WTC11 (cell line): ENCODE measurements at regions not wholly inside any gene's neighbourhood (a gene's known extent, or its start where the extent isn't known, plus 50 kb on each side); places are given as distances from the start of the nearest gene placed in this dataset.
A peak's percentile ranks its signal among the peaks of the same experiment; 100 is the strongest.

ENCODE experiments used
- ATAC-seq: fragments of 200-7000 bp; cut with Tn5 transposase; 2 replicates; pipeline ENCODE4 v1.10.0; 2021; ENCODE audit warnings: mild to moderate bottlenecking, moderate library complexity
- CTCF ChIA-PET: fragments of 300-600 bp; sonication (Branson Sonifier 250); formaldehyde crosslinking; loops from one replicate; lab custom pipeline; 2021; ENCODE audit warnings: antibody characterized with exemption; lab: Charles Lee
- POLR2A ChIA-PET: fragments of 350-600 bp; sonication (Branson Sonifier 250); formaldehyde crosslinking; loops from one replicate; lab custom pipeline; 2021; ENCODE audit warnings: antibody characterized with exemption; lab: Charles Lee
- DNase-seq: peaks from one replicate; pipeline ENCODE4 v3.0.0; 2021; ENCODE audit warnings: low spot score
- H3K27ac Mint-ChIP-seq: 2 replicates; pipeline ENCODE4 v1.8.0; 2021; ENCODE audit warnings: mixed read lengths
- H3K27me3 Mint-ChIP-seq: 2 replicates; pipeline ENCODE4 v1.8.0; 2021; ENCODE audit warnings: low read depth, mild to moderate bottlenecking, moderate library complexity, mixed read lengths
- H3K36me3 Mint-ChIP-seq: 2 replicates; pipeline ENCODE4 v1.8.0; 2021; ENCODE audit warnings: mixed read lengths
- H3K4me1 Mint-ChIP-seq: 2 replicates; pipeline ENCODE4 v1.8.0; 2022; ENCODE audit warnings: mixed read lengths
- H3K4me3 Mint-ChIP-seq: 2 replicates; pipeline ENCODE4 v1.8.0; 2021; ENCODE audit warnings: mild to moderate bottlenecking, moderate library complexity, mixed read lengths
- H3K9me3 Mint-ChIP-seq: 2 replicates; pipeline ENCODE4 v1.8.0; 2021; ENCODE audit warnings: mixed read lengths
- AR ChIP-seq: fragments of 250-450 bp; sonication (Bioruptor Pico); IDR thresholded peaks from 2 replicates; pipeline ENCODE4 v1.9.0; 2021; ENCODE audit warnings: mild to moderate bottlenecking
- ARID4B ChIP-seq: sonication (generic); formaldehyde crosslinking; IDR thresholded peaks from 2 replicates; pipeline ENCODE4 v1.8.0; 2023; ENCODE audit warnings: missing genetic modification reagents, mild to moderate bottlenecking, borderline replicate concordance
- CBFB ChIP-seq: sonication (generic); formaldehyde crosslinking; IDR thresholded peaks from 2 replicates; pipeline ENCODE4 v1.8.1; 2022; ENCODE audit warnings: mild to moderate bottlenecking, low read depth, missing genetic modification reagents
- CDX4 ChIP-seq: fragments of 250-450 bp; sonication (Bioruptor Pico); IDR thresholded peaks from 2 replicates; pipeline ENCODE4 v1.9.0; 2021; ENCODE audit warnings: moderate library complexity, mild to moderate bottlenecking, inconsistent platforms, borderline replicate concordance
- E2F1 ChIP-seq: sonication (generic); formaldehyde crosslinking; IDR thresholded peaks from 2 replicates; pipeline ENCODE4 v1.8.0; 2022; ENCODE audit warnings: mild to moderate bottlenecking, missing genetic modification reagents
- E2F5 ChIP-seq: sonication (generic); formaldehyde crosslinking; IDR thresholded peaks from 2 replicates; pipeline ENCODE4 v1.8.1; 2022; ENCODE audit warnings: mild to moderate bottlenecking, moderate library complexity, missing genetic modification reagents
- FOXP1 ChIP-seq: sonication (generic); formaldehyde crosslinking; IDR thresholded peaks from 2 replicates; pipeline ENCODE4 v1.8.0; 2022; ENCODE audit warnings: missing genetic modification reagents, mild to moderate bottlenecking, moderate library complexity, borderline replicate concordance
- GTF2I ChIP-seq: fragments of 250-450 bp; sonication (Bioruptor Pico); conservative IDR thresholded peaks from 2 replicates; pipeline ENCODE4 v1.4.0; 2021; ENCODE audit warnings: mild to moderate bottlenecking
- HMGA2 ChIP-seq: fragments of 250-450 bp; sonication (Bioruptor Pico); IDR thresholded peaks from 2 replicates; pipeline ENCODE4 v1.4.0; 2021; ENCODE audit warnings: mild to moderate bottlenecking, moderate library complexity
- IRF2 ChIP-seq: sonication (generic); formaldehyde crosslinking; IDR thresholded peaks from 2 replicates; pipeline ENCODE4 v1.8.0; 2022; ENCODE audit warnings: low read depth, missing genetic modification reagents, borderline replicate concordance
- NR2C2 ChIP-seq: sonication (generic); formaldehyde crosslinking; IDR thresholded peaks from 2 replicates; pipeline ENCODE4 v1.8.0; 2022; ENCODE audit warnings: mild to moderate bottlenecking, missing genetic modification reagents
- OVOL2 ChIP-seq: fragments of 250-450 bp; sonication (Bioruptor Pico); IDR thresholded peaks from 2 replicates; pipeline ENCODE4 v1.9.0; 2021; ENCODE audit warnings: mild to moderate bottlenecking, borderline replicate concordance
- RELA ChIP-seq: sonication (generic); formaldehyde crosslinking; IDR thresholded peaks from 2 replicates; pipeline ENCODE4 v1.8.1; 2022; ENCODE audit warnings: missing genetic modification reagents, mild to moderate bottlenecking, borderline replicate concordance
- ZBTB21 ChIP-seq: sonication (generic); formaldehyde crosslinking; IDR thresholded peaks from 2 replicates; pipeline ENCODE4 v1.8.1; 2023; ENCODE audit warnings: mild to moderate bottlenecking, missing genetic modification reagents, borderline replicate concordance
- ZBTB43 ChIP-seq: sonication (generic); formaldehyde crosslinking; IDR thresholded peaks from 2 replicates; pipeline ENCODE4 v1.8.1; 2023; ENCODE audit warnings: mild to moderate bottlenecking, missing genetic modification reagents
- ZNF423 ChIP-seq: fragments of 250-450 bp; sonication (Bioruptor Pico); IDR thresholded peaks from 2 replicates; pipeline ENCODE4 v2.1.2; 2022; ENCODE audit warnings: mild to moderate bottlenecking, moderate library complexity

- DNase-seq, result no peak
- H3K9me3 Mint-ChIP-seq, result no peaks in the 10 kb centered on the region
- no peak overlapping the region for H3K4me3 Mint-ChIP-seq
- no peaks in the 10 kb centered on the region for H3K27me3 Mint-ChIP-seq
- ATAC-seq, result peak; percentile 88
- H3K4me1 Mint-ChIP-seq, result peaks cover 40% of the 10 kb centered on the region
- TF ChIP-seq E2F1, result no peak
- TF ChIP-seq E2F5, result no peak
- no peak for TF ChIP-seq NR2C2 (CRISPR knock-in tag)
- TF ChIP-seq ZBTB21 (CRISPR knock-in tag), result no peak
- TF ChIP-seq ZBTB43, result no peak
- CTCF ChIA-PET, result interaction anchor here (0.8 to 1.4 kb wide), 4 partner anchors 17 to 261 kb away, joined by 3 read pairs; no protein-coding TSS in a partner anchor
- POLR2A ChIA-PET, result no interaction called here
- no peaks in the 10 kb centered on the region for H3K36me3 Mint-ChIP-seq
- peak overlapping the region; percentile 39 for H3K27ac Mint-ChIP-seq
Measured at GRCh38 chr1:30054126-30054525, 669.3 kb downstream of the MATN1 start.

- POLR2A ChIA-PET, result no interaction called here
- ATAC-seq (no peak), DNase-seq (no peak)
- Mint-ChIP-seq H3K9me3 (no peaks in the 10 kb centered on the region), H3K4me3 (no peak overlapping the region), H3K36me3 (no peaks in the 10 kb centered on the region), H3K27ac (no peak overlapping the region), H3K27me3 (no peaks in the 10 kb centered on the region), H3K4me1 (peaks cover 34% of the 10 kb centered on the region)
- CTCF ChIA-PET, result no interaction called here
- TF ChIP-seq AR, result no peak
- no peak for TF ChIP-seq CDX4 (CRISPR knock-in tag)
- no peak for TF ChIP-seq FOXP1 (CRISPR knock-in tag)
- TF ChIP-seq ZNF423 (CRISPR knock-in tag), result no peak
- TF ChIP-seq HMGA2 (CRISPR knock-in tag), result no peak
- TF ChIP-seq GTF2I (CRISPR knock-in tag), result no peak
- TF ChIP-seq ARID4B, result no peak
- TF ChIP-seq OVOL2 (CRISPR knock-in tag), result no peak
- TF ChIP-seq IRF2 (CRISPR knock-in tag), result no peak
- no peak for TF ChIP-seq CBFB (CRISPR knock-in tag)
- no peak for TF ChIP-seq RELA (CRISPR knock-in tag)
- TF ChIP-seq E2F5, result no peak
Measured at GRCh38 chr1:30052178-30052577, 671.2 kb downstream of the MATN1 start.
